HG03175 (cell line): ENCODE measurements at regions not wholly inside any gene's neighbourhood (a gene's known extent, or its start where the extent isn't known, plus 50 kb on each side); places are given as distances from the start of the nearest gene placed in this dataset.
"Not testable (repeated sequence)": the region's sequence is repeated elsewhere in the genome, so short reads cannot be mapped to it uniquely, and the experiment has no call there.

Source experiments
- ATAC-seq: cut with Tn5 transposase; IDR thresholded peaks from one replicate; pipeline ENCODE4 v1.9.1; 2021; ENCODE audit warnings: mild to moderate bottlenecking, moderate library complexity; ENCODE audit not compliant: unreplicated experiment

GRCh38 chr20:12180107-12180661, 262.5 kb downstream of the BTBD3 start:
- ATAC-seq = no peak

- ATAC-seq = no peak
These were observed 280.6 kb downstream of the BTBD3 start for GRCh38 chr20:12198281-12198680.

- no peak for ATAC-seq
These were observed 282.0 kb downstream of the BTBD3 start for GRCh38 chr20:12199703-12200102.

- ATAC-seq = no peak
These were observed 283.7 kb downstream of the BTBD3 start for GRCh38 chr20:12201289-12201991.

GRCh38 chr20:12203399-12203798, 285.7 kb downstream of the BTBD3 start:
- no peak for ATAC-seq

- ATAC-seq = no peak
These were observed 286.3 kb downstream of the BTBD3 start for GRCh38 chr20:12203981-12204380.

- ATAC-seq = no peak
These were observed 290.2 kb downstream of the BTBD3 start for GRCh38 chr20:12207875-12208274.

GRCh38 chr20:12210591-12210990, 292.9 kb downstream of the BTBD3 start:
- no peak for ATAC-seq

- no peak for ATAC-seq
These were observed 293.7 kb downstream of the BTBD3 start for GRCh38 chr20:12211361-12211760.

GRCh38 chr20:12217382-12217781, 299.7 kb downstream of the BTBD3 start:
- no peak for ATAC-seq

GRCh38 chr20:12219798-12220197, 302.1 kb downstream of the BTBD3 start:
- no peak for ATAC-seq

GRCh38 chr20:12223057-12223456, 305.4 kb downstream of the BTBD3 start:
- no peak for ATAC-seq

GRCh38 chr20:12225898-12226297, 308.2 kb downstream of the BTBD3 start:
- no peak for ATAC-seq

- no peak for ATAC-seq
These were observed 312.2 kb downstream of the BTBD3 start for GRCh38 chr20:12229891-12230290.

GRCh38 chr20:12237772-12238171, 320.1 kb downstream of the BTBD3 start:
- ATAC-seq = no peak

- no peak for ATAC-seq
These were observed 323.4 kb downstream of the BTBD3 start for GRCh38 chr20:12241065-12241464.

GRCh38 chr20:12243327-12243726, 325.6 kb downstream of the BTBD3 start:
- ATAC-seq = no peak

GRCh38 chr20:12248481-12248880, 330.8 kb downstream of the BTBD3 start:
- ATAC-seq = no peak

GRCh38 chr20:12250661-12251060, 333.0 kb downstream of the BTBD3 start:
- ATAC-seq = not testable (repeated sequence)

- no peak for ATAC-seq
These were observed 335.1 kb downstream of the BTBD3 start for GRCh38 chr20:12252793-12253192.

- no peak for ATAC-seq
These were observed 337.8 kb downstream of the BTBD3 start for GRCh38 chr20:12255461-12255970.

GRCh38 chr20:12256806-12257205, 339.1 kb downstream of the BTBD3 start:
- ATAC-seq = no peak

- no peak for ATAC-seq
These were observed 345.1 kb downstream of the BTBD3 start for GRCh38 chr20:12262747-12263146.
